Adrenal gland (tissue), 9 donors: ENCODE measurements at regions not wholly inside any gene's neighbourhood (a gene's known extent, or its start where the extent isn't known, plus 50 kb on each side); places are given as distances from the start of the nearest gene placed in this dataset.

Source experiments
- DNase-seq, 7 donors: peaks; one replicate each; pipeline ENCODE4 v3.0.0-alpha.2; 2019 to 2020
- H3K27ac ChIP-seq, 5 donors: fragments of 200-600 bp; sonication (generic) in 4 of 5; 1 replicate in 3 of 5; 2 replicates in 2 of 5; pipeline versions ENCODE4 v1.5.1 to v1.8.0; 2016 to 2020; ENCODE audit warnings: mild to moderate bottlenecking in 1 of 5
- H3K27me3 ChIP-seq: fragments of 200-600 bp; 2 replicates; pipeline ENCODE4 v1.8.0; 2021
- H3K36me3 ChIP-seq, 2 donors: fragments of 200-600 bp; replicated peaks in 1 of 2; 1 replicate in 1 of 2; 2 replicates in 1 of 2; pipeline versions ENCODE4 v1.5.1 to v1.8.0; 2018 to 2022
- H3K4me1 ChIP-seq, 2 donors: fragments of 200-600 bp; replicated peaks in 1 of 2; 1 replicate in 1 of 2; 2 replicates in 1 of 2; pipeline versions ENCODE4 v1.5.1 to v1.8.0; 2018 to 2021
- H3K4me3 ChIP-seq, 4 donors: fragments of 200-600 bp; sonication (generic) in 3 of 4; one replicate each; pipeline ENCODE4 v1.5.1; 2016 to 2018
- H3K9me3 ChIP-seq, 3 donors: fragments of 200-600 bp; sonication (generic) in 1 of 3; replicated peaks in 1 of 3; 1 replicate in 2 of 3; 2 replicates in 1 of 3; pipeline versions ENCODE4 v1.5.1 to v1.8.0; 2016 to 2021
- CTCF ChIP-seq, 6 experiments: fragments of 450-650 bp in 4 of 6; fragments of 200-600 bp in 2 of 6; sonication (generic) in 1 of 6; IDR thresholded peaks; 1 replicate in 5 of 6; 2 replicates in 1 of 6; pipeline versions ENCODE4 v1.5.1 to v1.8.0; 2016 to 2021; ENCODE audit warnings: antibody characterized with exemption in 6 of 6, mild to moderate bottlenecking in 2 of 6, moderate library complexity in 1 of 6
- POLR2A ChIP-seq, 2 donors: fragments of 450-650 bp; IDR thresholded peaks; one replicate each; pipeline ENCODE4 v1.6.1; 2017; ENCODE audit warnings: antibody characterized with exemption in 2 of 2, mild to moderate bottlenecking in 2 of 2, moderate library complexity in 1 of 2
- WGBS, 4 donors: extraction: QIAGEN DNeasy Blood & Tissue Kit in 2 of 4; methylation state at CpG; one replicate each; pipeline versions ENCODE4 v1.1.5 to v1.1.7; 2013 to 2017; 5-methylcytosine and 5-hydroxymethylcytosine counted together
- intact Hi-C, 2 donors: fragments of 100-400 bp; cut with DNase I; formaldehyde crosslinking; loops; one replicate each; pipeline versions ENCODE4 v1.14.1 to v1.15.0; 2022 to 2023
- donor health status: healthy with polysubstance abuse.
- donor health status: Bipolar disorder and iron deficiency.
- donor health status: DM: yes; HTN: yes; CAD: no.
- donor health status: DM: no; HTN: no; CAD: no.
- donor health status: DM: no; HTN: no; CAD: no.

- H3K27me3 ChIP-seq: no peaks in the 10 kb centered on the region
- no peak for DNase-seq
- no peaks in the 10 kb centered on the region for H3K4me1 ChIP-seq
- H3K36me3 ChIP-seq: no peaks in the 10 kb centered on the region
- no peak for TF ChIP-seq CTCF (IDR thresholded peaks at IDR 0.05)
- no peak for TF ChIP-seq POLR2A (IDR thresholded peaks at IDR 0.05)
- no peaks in the 10 kb centered on the region for H3K9me3 ChIP-seq
- intact Hi-C loops: no loop called here
- no peak overlapping the region for H3K27ac ChIP-seq
- WGBS, 4 donors: 69 to 76% (median 74%) methylated on average over 3 of the region's 3 CpGs
- no peak overlapping the region for H3K4me3 ChIP-seq
Observed at GRCh38 chr4:4942658-4943057, 76.6 kb downstream of the CYTL1 start.

- WGBS, 4 donors: 55 to 73% (median 60%) methylated on average over 3 of the region's 3 CpGs
- H3K4me3 ChIP-seq: no peak overlapping the region
- H3K4me1 ChIP-seq: no peaks in the 10 kb centered on the region
- no peaks in the 10 kb centered on the region for H3K27me3 ChIP-seq
- DNase-seq: no peak
- no peak overlapping the region for H3K27ac ChIP-seq
- intact Hi-C loops: no loop called here
- H3K36me3 ChIP-seq: no peaks in the 10 kb centered on the region
- TF ChIP-seq POLR2A (IDR thresholded peaks at IDR 0.05) (no peak), CTCF (IDR thresholded peaks at IDR 0.05) (no peak)
- no peaks in the 10 kb centered on the region for H3K9me3 ChIP-seq
Observed at GRCh38 chr4:4945021-4945420, 74.2 kb downstream of the CYTL1 start.

- no peak for TF ChIP-seq CTCF (IDR thresholded peaks at IDR 0.05)
- TF ChIP-seq POLR2A (IDR thresholded peaks at IDR 0.05): no peak
- Histone ChIP-seq H3K27me3 (no peaks in the 10 kb centered on the region), H3K4me3 (no peak overlapping the region), H3K4me1 (no peaks in the 10 kb centered on the region), H3K27ac (no peak overlapping the region), H3K9me3 (no peaks in the 10 kb centered on the region), H3K36me3 (no peaks in the 10 kb centered on the region)
- 50 to 77% (median 71%) methylated on average over 1 of the region's 1 CpG for WGBS, 4 donors
- DNase-seq: no peak
- intact Hi-C loops: no loop called here
Observed at GRCh38 chr4:4945829-4946228, 73.4 kb downstream of the CYTL1 start.

GRCh38 chr4:4946416-4946815 lies 72.8 kb downstream of the CYTL1 start:
- H3K9me3 ChIP-seq: no peaks in the 10 kb centered on the region
- 60 to 86% (median 74%) methylated on average over 6 of the region's 6 CpGs for WGBS, 4 donors
- H3K36me3 ChIP-seq: no peaks in the 10 kb centered on the region
- H3K27me3 ChIP-seq: no peaks in the 10 kb centered on the region
- no peak for DNase-seq
- H3K27ac ChIP-seq: no peak overlapping the region
- no peak for TF ChIP-seq CTCF (IDR thresholded peaks at IDR 0.05)
- no peaks in the 10 kb centered on the region for H3K4me1 ChIP-seq
- no peak overlapping the region for H3K4me3 ChIP-seq
- intact Hi-C loops: no loop called here
